OCI-M1 (cell line): ENCODE measurements at regions not wholly inside any gene's neighbourhood (a gene's known extent, or its start where the extent isn't known, plus 50 kb on each side); places are given as distances from the start of the nearest gene placed in this dataset.
"Not testable (repeated sequence)": the region's sequence is repeated elsewhere in the genome, so short reads cannot be mapped to it uniquely, and the experiment has no call there.

Experiments
- DNase-seq: peaks from one replicate; lab custom pipeline; 2025; lab: John Stamatoyannopoulos, UW

DNA sequence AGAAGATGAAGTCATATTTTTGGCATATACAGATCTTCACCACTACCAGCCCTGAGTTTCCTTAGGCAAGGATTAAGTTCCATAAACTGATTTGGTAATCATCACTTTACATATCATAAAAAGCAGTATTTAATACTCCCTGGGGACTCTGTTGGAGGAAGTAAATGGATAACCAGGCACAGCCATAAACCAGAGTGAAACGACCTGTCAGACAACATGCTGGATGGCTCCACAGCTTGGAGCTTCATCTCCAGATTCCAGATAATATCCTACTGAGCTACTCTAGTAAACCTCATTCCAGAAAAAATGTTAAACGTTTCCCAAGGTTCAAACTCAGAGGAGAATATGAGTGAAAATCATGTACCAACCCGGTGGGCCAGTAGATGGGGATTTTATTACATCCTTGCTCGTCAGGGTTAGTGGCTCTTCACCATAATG, 109.2 kb downstream of the BASP1 start:
- DNase-seq: no peak

DNA sequence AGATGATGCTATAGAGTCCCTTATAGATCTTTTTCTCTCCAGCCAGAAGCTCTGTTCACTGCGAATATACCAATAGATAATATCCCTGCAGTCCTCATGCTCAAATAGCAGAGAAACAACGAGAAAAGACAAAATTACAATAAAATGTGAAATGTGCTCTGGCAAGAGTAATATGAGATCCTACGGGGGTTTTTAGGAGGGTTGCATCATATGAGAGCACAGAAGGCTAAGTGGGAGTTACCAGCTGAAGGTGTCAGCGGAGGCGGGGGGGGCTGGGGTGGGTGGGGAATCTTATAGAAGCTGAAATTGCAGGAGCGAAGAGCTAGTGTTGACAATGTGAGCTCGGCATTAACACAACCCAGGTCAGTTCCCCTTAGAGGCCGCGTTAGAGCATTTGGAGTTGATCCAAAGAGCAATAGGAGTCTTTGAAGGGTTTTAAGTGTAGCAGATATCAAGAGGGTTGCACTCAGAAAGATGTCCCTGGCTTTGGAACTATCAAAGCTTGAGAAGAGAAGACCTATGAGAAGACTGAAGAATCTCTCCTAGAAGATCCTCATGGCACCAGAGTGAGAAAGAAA, 109.7 kb downstream of the BASP1 start:
- DNase-seq: no peak

DNA sequence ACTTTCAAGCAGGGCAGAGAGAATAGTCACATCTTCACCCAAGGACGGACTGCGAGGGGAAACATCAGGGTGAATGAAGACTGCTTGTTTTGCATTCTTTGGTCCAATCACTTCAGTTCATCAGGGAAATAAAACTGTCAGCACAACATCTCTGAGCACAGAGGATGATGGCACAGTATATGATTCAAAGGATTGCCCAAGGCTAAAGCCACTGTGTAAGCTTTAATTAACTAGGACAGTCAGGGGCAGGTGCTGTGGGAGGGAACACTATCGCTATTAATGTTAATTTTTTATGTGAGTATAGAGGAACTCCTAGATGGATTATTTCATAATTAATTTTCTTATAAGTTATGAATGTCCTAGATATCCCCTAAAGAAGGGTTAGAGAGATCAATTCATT, 112.1 kb downstream of the BASP1 start:
- no peak for DNase-seq

DNA sequence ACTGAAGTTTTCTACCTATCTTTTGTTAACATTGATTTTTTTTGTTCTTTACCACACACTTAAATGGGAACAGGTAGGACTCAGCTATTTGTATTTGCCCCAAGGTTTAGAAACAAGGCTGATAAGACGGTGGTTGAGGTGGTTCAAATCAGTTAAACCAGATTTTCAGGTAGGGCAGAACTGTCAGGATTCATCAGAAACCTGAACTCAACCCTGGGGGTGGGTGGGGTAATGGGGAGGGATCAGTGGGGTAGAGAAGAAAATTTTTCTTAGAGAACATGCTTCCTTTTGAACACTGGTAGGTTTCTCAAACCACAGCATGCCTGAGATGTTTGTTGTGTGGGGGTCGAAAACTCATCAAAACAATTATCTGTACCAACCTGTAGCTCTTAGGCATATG, 113.0 kb downstream of the BASP1 start:
- no peak for DNase-seq

DNA sequence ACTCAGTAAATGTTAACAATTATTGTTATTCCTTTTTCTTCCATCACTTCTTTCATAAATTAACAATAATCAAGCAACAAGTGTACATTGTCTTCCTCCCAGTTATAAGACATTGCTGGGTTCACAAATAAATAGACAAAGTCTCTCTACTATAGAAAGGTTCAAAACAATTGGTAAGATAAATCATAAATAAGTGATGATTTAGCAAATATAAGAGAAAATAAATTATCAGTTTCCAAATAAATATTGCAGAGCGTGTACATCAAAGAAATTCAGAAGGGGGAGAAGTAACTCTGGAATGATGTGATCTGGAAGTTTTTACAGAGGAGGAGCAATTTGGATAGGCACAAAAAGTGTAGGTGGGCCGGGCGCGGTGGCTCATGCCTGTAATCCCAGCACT, 114.2 kb downstream of the BASP1 start:
- DNase-seq: no peak

DNA sequence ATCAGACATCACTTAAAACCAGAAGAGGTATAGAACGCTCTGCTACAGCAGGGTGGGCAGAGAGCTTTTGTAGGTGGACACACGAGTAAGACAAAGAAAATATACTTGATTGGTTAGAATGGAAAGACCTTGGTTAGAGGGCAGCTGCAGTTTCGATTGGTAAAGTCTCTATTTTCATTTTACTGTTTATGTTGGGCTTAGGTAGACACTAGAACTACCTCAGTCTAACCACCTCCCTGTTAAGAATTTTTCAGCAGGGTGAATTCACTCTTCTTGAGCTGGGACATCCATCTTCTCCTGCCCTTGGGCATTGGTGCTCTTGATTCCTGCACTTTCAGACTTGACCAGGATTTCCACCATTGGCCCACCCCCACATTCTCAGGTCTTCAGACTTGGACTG, 116.3 kb downstream of the BASP1 start:
- DNase-seq: no peak

DNA sequence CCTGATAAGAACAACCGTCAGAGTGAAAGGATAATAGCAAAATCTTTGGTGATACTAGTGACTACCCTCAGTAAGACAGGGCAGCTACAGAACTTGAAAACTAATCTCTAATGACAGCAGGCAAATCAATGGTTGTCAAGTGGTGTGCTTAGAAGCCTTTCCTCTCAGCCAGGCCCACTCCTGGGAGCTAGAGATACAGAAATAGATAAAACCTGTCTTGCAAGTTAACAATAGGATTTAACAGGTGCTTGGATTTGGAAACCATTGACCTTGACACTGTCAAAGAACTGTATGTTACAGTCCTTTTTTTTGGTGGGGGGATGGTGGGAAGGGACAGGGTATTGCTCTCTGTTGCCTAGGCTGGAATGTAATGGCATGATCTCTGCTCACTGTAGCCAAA, 118.6 kb downstream of the BASP1 start:
- DNase-seq: no peak

DNA sequence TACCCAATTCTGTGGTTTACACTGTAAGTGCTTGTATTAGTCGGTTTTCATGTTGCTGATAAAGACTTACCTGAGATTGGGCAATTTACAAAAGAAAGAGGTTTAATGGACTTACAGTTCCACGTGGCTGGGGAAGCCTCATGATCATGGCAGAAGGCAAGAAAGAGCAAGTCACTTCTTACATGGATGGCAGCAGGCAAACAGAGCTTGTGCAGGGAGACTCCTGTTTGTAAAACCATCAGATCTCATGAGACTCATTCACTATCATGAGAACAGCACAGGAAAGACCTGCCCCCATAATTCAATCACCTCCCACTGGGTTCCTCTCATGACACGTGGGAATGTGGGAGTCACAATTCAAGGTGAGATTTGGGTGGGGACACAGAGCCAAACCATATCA, 119.3 kb downstream of the BASP1 start:
- DNase-seq: not testable (repeated sequence)

DNA sequence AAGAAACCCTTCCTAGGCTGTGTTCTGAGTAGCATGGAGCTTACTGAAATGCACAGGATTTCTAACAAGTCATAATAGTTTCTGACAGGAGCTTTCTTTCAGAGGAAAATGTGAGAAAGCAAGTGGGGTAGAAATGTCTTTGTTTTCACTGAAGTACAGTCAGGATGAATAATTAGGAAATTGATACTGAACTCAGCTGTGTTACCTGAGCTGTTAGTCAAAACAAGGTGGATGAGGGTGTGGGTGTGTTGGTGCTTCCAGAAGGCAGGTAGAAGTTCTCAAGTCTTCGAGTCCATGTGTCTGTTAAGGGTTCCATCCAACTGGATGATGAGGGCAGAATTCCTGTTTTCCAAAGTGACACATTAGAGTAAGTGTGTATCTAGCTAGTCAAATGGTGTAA, 122.4 kb downstream of the BASP1 start:
- DNase-seq: no peak

DNA sequence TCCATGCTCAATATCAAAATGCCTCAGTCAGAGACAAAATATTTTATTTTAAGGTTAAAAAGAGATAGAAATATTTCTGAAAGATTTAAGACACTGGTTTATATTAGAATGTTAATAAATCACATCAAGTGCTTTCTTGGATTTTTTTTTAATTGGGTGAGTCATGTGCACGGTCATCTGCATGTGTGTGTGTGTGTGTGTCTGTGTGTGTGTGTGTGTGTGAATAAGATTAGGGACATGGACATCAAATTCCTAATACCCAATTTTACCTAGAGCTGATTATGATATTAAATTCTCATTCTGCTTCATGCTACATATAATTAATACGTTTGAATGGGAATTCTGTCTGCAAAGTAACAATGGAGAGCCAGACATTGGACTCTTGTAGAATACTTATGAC, 122.9 kb downstream of the BASP1 start:
- no peak for DNase-seq

DNA sequence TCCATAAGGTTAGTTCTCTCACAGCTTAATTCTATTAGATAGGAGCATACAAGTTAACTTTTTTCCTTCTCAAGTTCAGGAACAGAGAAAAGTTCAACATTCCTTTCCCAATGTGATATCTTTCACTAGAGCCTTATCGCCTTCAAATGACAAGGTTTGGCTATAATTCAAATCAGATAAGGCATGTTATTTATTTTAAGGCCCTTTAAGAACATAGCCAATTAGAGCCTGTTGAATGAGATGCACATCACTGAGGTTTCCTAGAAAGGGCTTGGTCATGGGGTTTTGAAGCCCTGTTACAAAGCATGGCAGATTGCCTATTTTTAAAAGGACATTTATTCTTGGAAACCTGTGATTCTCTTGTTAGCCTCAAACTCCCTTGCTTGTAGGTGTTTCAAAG, 123.4 kb downstream of the BASP1 start:
- DNase-seq: peak; percentile 48

DNA sequence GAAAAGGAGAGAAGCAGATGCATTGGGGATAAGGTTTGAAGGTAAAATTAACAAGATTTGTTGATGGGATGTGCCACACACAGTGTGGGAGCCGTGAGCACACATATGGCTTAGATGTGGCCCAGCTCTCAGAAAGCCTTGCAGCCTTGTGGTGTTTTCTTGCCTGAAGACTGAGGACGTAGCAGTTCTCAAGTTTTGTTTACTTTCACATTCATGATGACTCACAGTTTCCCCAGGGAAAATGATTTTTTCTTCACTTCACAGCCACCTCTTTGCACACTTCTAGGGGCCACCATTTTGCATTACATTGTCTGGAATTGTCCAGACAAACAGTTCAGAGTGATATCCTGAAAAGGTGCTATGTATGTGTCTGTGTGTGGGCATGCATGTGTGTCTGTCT, 126.2 kb downstream of the BASP1 start:
- peak; percentile 77 for DNase-seq

DNA sequence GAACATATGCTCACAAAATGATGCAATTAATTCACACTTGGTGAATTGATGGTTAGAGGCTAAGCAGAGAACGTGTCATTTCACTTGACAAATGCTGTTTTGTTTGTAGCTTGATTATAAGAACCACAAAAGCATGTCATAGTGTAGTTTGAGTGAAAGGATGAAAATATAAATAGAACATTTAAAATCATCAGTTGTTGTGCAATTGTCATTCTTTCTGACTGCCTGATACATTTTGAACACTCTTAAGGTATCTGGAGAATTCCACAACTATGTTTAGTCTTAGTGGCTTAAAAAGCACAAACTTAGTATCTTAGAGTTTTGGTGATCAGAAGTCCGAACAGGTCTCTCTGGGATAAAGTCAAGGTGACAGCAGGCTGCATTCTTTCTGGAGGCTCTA, 129.4 kb downstream of the BASP1 start:
- DNase-seq: no peak

DNA sequence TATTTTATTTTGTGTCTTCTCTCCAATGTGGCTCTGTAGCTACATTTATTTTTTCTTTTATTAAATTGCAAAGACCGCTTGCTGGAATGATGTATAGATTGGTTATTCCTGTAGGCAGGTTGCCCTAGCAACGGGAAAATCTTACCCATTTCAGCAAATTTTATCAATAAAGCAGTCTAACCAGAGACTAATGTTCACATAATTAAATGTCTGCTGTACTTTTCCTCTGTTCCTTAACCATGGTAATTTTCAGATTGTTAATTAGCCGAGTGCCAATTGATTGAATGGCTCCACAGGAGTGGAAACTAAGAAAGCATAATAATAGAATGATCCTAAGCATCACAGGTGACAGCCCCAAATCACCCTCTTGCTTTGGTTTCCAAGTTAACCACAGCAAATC, 134.8 kb downstream of the BASP1 start:
- no peak for DNase-seq

DNA sequence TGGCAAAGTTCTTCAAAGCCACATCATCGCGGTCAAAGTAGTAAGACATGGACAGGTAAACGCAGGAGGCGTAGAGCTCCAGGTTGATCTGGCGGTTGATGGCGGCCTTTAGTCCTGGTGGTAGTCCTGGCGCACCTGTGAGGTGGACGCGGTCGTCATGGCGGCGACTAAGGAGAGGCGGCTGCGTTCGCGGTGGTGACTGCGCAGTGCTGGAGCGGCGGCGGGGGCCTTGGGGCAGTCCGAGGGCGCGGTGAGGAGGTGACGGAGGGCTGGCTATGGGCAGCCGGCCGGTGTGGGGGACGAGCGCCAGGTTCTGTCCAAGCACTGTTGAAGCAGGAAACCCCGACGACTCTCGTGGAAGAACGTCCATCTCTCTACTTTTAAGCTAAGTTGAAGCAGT, 136.8 kb downstream of the BASP1 start:
- no peak for DNase-seq

DNA sequence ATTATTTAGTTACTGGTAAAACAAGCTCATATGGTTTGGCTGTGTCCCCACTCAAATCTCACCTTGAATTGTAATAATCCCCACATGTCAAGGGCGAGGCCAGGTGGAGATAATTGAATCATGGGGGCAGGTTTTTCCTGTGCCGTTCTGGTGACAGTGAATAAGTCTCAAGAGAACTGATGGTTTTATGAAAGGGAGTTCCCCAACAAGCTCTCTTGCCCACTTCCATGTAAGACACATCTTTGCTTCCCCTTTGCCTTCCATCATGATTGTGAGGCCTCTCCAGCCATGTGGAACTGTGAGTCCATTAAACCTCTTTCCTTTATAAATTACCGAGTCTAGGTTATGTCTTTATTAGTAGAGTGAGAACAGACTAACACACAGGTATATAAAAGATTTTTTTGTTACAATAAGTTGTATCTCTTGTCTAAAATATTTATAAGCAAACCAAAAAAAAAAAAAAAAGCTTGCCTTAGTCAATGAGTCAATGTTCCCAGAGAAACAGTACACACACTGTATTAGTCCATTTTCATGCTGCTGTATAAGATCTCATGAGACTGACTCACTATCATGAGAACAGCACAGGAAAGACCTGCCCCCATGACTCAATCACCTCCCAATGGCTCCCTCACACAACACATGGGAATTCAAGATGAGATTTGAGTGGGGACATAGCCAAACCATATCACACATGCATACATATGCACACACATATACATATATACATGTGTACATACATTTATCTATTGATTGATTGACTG, 138.3 kb downstream of the BASP1 start:
- DNase-seq: no peak

DNA sequence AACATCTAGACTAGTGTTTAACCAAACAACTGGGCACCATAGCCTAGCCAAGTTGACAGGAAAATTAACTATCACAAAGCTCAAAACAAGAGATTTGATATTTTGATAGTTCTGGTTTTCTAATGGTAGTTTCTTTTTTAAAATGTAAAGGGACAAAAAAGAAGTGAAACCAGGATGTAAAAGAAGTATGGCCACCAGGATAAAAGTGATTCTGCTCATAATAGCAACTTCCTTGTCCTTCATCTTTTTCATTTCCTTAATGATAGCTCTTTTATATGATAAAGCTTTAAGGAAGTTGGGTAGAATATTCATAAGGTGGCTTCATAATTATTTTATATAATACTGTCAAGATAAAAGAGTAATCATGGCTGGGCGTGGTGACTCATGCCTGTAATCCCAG, 139.1 kb downstream of the BASP1 start:
- DNase-seq: no peak

DNA sequence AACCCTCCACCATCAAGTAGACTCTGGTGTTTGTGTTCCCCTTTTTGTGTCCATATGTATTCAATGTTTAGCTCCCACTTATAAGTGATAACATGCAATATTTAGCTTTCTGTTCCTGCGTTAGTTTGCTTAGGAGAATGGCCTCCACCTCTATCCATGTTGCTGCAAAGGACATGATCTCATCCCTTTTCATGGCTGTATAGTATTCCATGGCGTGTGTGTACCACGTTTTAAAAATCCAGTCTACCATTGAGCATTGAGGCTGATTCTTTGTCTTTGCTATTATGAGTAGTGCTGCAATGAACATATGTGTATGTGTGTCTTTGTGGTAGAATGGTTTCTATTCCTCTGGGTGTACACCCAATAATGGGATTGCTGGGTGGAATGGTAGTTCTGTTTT, 140.1 kb downstream of the BASP1 start:
- DNase-seq: no peak

DNA sequence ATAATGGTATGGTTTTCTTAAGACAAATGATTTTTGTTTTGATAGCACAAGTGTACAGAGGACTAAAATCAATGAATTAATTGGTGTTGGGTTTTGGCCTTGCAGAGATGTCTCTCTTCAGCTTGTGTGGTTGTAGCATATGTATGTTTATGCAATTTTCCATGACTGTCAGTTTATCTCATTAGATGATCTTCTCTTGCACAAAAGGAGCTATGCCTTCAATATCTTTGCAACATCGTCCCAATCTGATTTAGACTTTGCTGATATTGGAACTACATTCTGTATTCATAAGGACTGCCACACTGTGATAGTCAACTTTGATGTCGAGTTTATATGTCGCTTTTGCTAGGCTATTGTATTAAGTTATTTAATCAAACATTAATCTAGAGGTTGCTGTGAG, 140.0 kb upstream of the TAF11L2 start:
- DNase-seq: no peak

DNA sequence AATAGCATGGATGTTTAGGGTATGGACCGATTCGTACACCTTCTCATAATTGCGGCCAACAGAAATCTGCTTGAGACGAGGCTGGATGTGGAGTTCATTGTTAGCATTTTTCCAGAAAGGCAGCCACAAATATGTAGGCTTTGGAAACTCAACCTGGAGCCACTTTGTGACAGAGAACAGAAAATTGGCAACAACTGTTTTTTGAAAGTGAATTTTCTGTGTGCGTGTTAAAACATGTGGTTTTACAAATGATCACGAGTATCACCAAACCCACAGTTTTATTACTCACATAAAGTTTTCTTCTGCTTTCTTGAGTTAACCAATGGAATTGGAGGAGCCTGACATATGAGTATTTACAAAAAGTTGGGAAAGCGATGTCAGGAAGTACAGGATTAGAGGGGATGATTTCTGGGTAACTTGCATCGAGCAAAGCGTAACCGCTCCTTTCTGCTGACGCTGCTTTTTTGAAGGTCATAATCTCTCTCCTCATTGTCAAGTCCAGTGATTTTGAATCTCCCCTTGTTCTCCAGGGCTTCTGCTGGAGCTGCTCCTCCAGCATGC, 138.5 kb upstream of the TAF11L2 start:
- no peak for DNase-seq

DNA sequence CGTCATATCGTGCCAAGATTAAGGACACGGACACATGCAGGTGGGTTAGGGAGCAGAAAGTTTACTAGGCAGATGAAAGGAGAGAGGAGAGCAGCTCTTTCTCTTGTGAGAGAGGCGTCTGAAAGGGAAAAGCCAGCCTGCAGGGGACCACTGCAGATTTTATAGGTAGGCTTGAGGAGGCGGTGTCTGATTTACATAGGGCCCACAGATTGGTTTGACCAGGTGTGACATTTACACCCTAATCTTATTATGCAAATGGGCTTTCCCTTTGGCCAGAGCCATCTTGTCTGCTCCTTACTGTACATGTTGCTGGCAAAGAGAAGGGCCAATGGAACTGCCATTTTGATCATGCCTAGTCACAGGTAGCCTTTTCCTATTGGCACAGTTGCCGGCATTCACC, 137.2 kb upstream of the TAF11L2 start:
- DNase-seq: no peak

DNA sequence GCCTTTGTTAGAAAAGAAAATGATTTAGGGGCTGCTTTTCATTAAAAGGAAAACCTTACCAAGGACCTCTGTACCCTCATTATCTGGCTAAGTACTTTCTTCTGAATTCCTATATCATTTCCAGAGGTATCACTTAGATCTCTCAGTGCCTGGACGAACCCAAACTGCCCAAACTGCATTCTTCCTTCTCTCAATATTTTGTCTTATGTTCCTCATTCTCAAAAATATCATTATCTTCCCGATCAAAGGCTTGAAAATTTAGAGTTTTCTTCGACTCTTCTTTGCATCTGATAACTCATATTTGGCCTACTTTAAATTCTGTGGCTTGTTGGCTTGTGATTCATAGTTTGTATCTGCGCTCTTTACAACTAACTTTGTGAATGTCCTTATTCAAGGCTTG, 136.7 kb upstream of the TAF11L2 start:
- DNase-seq: no peak

DNA sequence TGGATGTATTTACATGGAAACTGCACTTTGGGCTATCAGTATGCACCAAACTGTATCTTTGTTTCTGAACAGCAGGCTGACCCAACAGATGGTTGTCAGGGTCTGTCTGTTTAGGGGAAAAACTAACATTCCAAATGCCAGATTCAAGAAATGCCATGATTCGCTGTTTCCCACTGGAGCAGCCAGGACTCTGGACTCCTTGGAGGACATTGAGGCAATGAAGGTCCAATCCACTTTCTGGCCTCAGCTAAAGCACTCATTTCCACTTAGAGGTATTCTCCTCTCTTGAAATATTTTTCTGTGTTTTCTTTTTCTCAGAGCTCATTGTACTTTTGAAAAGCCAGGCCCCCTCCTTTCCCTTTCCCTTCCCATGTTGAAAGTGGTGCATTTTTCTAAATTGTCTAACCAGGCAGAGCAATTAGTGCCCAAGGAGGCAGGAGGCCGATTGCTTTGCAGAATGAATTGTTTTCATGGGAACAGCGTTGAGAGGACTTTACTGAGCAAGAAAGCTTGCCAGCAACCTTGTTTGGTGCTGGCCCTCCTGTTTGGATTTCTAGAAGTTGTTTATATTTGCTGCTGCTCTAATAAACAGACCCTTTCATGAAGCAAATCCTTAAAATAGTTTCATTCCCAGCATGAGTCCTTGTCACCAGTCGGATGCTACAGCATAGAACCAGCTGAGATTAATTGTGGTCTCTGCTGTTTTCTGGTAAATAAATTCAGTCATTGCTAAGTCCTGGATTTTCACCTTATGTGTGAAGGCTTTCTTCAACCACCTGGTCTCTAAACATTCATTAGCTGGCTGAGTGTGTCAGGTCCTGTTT, 132.8 kb upstream of the TAF11L2 start:
- DNase-seq: no peak
